Lung (tissue), 11 donors: ENCODE measurements at regions not wholly inside any gene's neighbourhood (a gene's known extent, or its start where the extent isn't known, plus 50 kb on each side); places are given as distances from the start of the nearest gene placed in this dataset.
A peak's percentile ranks its signal among the peaks of the same experiment; 100 is the strongest.

ENCODE experiments used
- ATAC-seq: fragments of 200-7000 bp; cut with Tn5 transposase; one replicate; pipeline ENCODE4 v1.9.1; 2020; ENCODE audit warnings: moderate number of reproducible peaks; ENCODE audit not compliant: insufficient read depth, low FRiP score
- DNase-seq, 3 donors: peaks; one replicate each; pipeline ENCODE4 v3.0.0-alpha.2; 2013 to 2017
- H3K27ac ChIP-seq, 2 donors: one replicate each; pipeline ENCODE4 v1.5.1; 2013; ENCODE audit warnings: mild to moderate bottlenecking in 2 of 2, moderate library complexity in 2 of 2, control low read depth in 1 of 2, inconsistent platforms in 1 of 2, low read depth in 1 of 2, low read length in 1 of 2
- H3K27me3 ChIP-seq, 3 donors: one replicate each; pipeline ENCODE4 v1.5.1; 2013; ENCODE audit warnings: low read length in 2 of 3; ENCODE audit not compliant: control insufficient read depth in 3 of 3, insufficient read depth in 3 of 3
- H3K36me3 ChIP-seq, 4 donors: one replicate each; pipeline ENCODE4 v1.5.1; 2013; ENCODE audit warnings: low read length in 4 of 4, mild to moderate bottlenecking in 1 of 4, moderate library complexity in 1 of 4; ENCODE audit not compliant: control insufficient read depth in 4 of 4, insufficient read depth in 4 of 4
- H3K4me1 ChIP-seq, 5 donors: one replicate each; pipeline ENCODE4 v1.5.1; 2013; ENCODE audit warnings: low read length in 5 of 5, mild to moderate bottlenecking in 2 of 5, moderate library complexity in 1 of 5; ENCODE audit not compliant: control insufficient read depth in 5 of 5, insufficient read depth in 5 of 5
- H3K4me3 ChIP-seq: one replicate; pipeline ENCODE4 v1.5.1; 2013; ENCODE audit warnings: mild to moderate bottlenecking, control low read depth, moderate library complexity
- H3K9ac ChIP-seq, 2 donors: one replicate each; pipeline ENCODE4 v1.5.1; 2013; ENCODE audit warnings: low read length in 2 of 2, control low read depth in 1 of 2; ENCODE audit not compliant: insufficient read depth in 1 of 2
- H3K9me3 ChIP-seq, 4 donors: one replicate each; pipeline ENCODE4 v1.5.1; 2013; ENCODE audit warnings: low read length in 3 of 4, mild to moderate bottlenecking in 1 of 4, moderate library complexity in 1 of 4; ENCODE audit not compliant: control insufficient read depth in 4 of 4, insufficient read depth in 3 of 4
- WGBS, 2 donors: extraction: QIAGEN DNeasy Blood & Tissue Kit; methylation state at CpG; one replicate each; pipeline ENCODE4 v1.1.7; 2013; 5-methylcytosine and 5-hydroxymethylcytosine counted together
- TF ChIP-seq, protein P1 (sequence below): IDR thresholded peaks from 2 replicates; pipeline ENCODE4 v1.5.1; 2012; ENCODE audit warnings: mild to moderate bottlenecking; ENCODE audit errors: control extremely low read depth, extremely low read depth
- donor health status: control.
- donor health status: control.
- donor health status: Bipolar disorder and iron deficiency.
- donor health status: healthy.
- donor health status: DM: yes; HTN: yes; CAD: no.

DNA sequence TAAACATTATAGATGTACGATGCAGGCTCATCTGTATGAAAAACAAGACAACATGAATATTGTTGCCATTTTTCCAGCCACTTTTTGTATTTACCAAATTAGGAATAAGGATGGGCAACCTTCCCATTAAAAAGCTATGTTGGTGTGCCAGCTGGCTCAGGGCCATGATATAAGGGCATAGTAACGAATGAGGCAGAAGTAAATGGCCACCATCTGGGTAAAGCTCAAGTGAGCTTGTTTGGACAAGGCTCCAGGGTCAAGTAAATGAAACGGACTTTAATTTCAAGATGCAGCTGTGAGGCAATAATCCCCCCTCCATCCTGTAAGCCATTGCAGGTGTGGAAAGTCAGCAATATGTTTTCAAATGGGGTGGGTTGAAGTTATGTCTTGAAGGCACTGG is 930.9 kb upstream of the CDH8 start:
- H3K4me1 ChIP-seq: peaks cover 0 to 13% (median 0%) of the 10 kb centered on the region in 5 donors
- no peak for ATAC-seq
- H3K27ac ChIP-seq: no peak overlapping the region
- no peaks in the 10 kb centered on the region for H3K9me3 ChIP-seq
- TF ChIP-seq, protein P1, sequence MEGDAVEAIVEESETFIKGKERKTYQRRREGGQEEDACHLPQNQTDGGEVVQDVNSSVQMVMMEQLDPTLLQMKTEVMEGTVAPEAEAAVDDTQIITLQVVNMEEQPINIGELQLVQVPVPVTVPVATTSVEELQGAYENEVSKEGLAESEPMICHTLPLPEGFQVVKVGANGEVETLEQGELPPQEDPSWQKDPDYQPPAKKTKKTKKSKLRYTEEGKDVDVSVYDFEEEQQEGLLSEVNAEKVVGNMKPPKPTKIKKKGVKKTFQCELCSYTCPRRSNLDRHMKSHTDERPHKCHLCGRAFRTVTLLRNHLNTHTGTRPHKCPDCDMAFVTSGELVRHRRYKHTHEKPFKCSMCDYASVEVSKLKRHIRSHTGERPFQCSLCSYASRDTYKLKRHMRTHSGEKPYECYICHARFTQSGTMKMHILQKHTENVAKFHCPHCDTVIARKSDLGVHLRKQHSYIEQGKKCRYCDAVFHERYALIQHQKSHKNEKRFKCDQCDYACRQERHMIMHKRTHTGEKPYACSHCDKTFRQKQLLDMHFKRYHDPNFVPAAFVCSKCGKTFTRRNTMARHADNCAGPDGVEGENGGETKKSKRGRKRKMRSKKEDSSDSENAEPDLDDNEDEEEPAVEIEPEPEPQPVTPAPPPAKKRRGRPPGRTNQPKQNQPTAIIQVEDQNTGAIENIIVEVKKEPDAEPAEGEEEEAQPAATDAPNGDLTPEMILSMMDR: no peak
- no peak overlapping the region for H3K9ac ChIP-seq
- peak; percentile 16 to 54 (median 41) for DNase-seq
- H3K27me3 ChIP-seq: no peaks in the 10 kb centered on the region
- no peaks in the 10 kb centered on the region for H3K36me3 ChIP-seq
- WGBS, 2 donors: 43 to 60% methylated on average over 3 of the region's 3 CpGs
- H3K4me3 ChIP-seq: no peak overlapping the region

DNA sequence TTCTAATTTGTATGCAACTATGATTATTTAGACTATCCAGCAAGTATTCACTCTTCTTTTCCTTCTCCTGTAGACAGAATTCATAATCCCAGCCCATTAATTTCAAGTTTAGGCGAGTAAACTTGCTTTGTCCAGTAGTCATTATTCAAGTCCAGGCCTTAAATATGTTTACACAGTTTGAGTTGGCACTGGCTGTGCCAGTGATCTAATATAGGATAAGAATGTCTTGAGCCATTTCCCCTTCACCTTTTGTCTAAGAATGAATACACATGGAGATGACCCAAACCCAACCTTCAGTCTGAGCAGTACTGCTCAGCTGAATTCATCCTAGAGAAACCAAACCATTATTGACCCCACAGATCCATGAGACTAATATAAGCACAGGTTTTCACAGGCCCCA is 930.4 kb upstream of the CDH8 start:
- ATAC-seq: no peak
- no peaks in the 10 kb centered on the region for H3K27me3 ChIP-seq
- peaks cover 0 to 13% (median 0%) of the 10 kb centered on the region in 5 donors for H3K4me1 ChIP-seq
- H3K9me3 ChIP-seq: no peaks in the 10 kb centered on the region
- no peak overlapping the region for H3K27ac ChIP-seq
- WGBS, 2 donors: 71 to 78% methylated on average over 1 of the region's 1 CpG
- no peak overlapping the region for H3K9ac ChIP-seq
- TF ChIP-seq, protein P1: no peak
- no peak overlapping the region for H3K4me3 ChIP-seq
- no peaks in the 10 kb centered on the region for H3K36me3 ChIP-seq
- no peak for DNase-seq

DNA sequence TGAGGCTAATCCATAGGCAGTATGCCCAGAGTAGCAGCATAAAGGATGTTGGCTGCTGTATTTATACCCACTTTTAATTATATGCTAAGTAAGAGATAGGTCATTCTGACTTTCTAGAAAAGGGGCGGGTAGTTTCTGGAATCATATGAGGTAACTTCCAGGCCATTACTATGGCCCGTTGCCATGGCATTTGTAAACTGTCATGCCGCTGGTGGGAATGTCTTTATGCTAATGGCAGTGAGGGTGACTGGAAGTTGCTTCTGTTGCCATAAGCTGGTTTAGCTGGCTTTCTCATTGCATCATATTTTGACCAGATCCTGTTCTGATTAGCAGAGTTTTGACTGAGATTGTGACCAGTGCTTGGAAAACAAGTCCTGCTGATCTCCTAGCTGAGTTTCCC is 929.6 kb upstream of the CDH8 start:
- Histone ChIP-seq H3K27me3 (no peaks in the 10 kb centered on the region), H3K9me3 (no peaks in the 10 kb centered on the region), H3K9ac (no peak overlapping the region), H3K27ac (no peak overlapping the region), H3K36me3 (no peaks in the 10 kb centered on the region), H3K4me3 (no peak overlapping the region), H3K4me1 (peaks cover 0 to 13% (median 0%) of the 10 kb centered on the region in 5 donors)
- ATAC-seq: no peak
- 82 to 85% methylated on average over 3 of the region's 3 CpGs for WGBS, 2 donors
- TF ChIP-seq, protein P1: no peak
- DNase-seq: no peak

DNA sequence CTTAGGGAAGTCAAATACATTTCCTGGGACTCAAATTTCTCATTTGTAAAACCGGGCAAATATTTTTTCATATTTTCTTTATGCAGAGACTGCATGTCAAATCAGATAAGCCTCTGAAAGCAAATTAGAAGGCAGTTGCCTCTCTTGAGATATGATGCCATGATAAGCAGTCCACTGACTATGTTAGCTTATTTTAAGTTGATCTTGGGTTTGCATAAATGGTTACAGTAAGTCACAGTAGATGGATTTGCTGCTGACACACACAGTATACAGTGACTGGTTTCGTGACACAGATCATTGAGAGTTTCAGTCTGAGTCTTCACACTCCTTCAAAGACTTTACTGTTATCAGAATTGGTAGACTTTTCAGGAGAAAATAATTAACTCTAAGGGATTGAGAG is 927.6 kb upstream of the CDH8 start:
- no peak overlapping the region for H3K27ac ChIP-seq
- DNase-seq: no peak
- H3K4me1 ChIP-seq: peaks cover 0 to 9% (median 0%) of the 10 kb centered on the region in 5 donors
- no peak for ATAC-seq
- no peak overlapping the region for H3K9ac ChIP-seq
- 59 to 82% methylated on average over 2 of the region's 2 CpGs for WGBS, 2 donors
- H3K27me3 ChIP-seq: no peaks in the 10 kb centered on the region
- H3K36me3 ChIP-seq: no peaks in the 10 kb centered on the region
- TF ChIP-seq, protein P1: no peak
- H3K4me3 ChIP-seq: no peak overlapping the region
- H3K9me3 ChIP-seq: no peaks in the 10 kb centered on the region
